ENCODE measurements at regions not wholly inside any gene's neighbourhood (a gene's known extent, or its start where the extent isn't known, plus 50 kb on each side); places are given as distances from the start of the nearest gene placed in this dataset.

DNA sequence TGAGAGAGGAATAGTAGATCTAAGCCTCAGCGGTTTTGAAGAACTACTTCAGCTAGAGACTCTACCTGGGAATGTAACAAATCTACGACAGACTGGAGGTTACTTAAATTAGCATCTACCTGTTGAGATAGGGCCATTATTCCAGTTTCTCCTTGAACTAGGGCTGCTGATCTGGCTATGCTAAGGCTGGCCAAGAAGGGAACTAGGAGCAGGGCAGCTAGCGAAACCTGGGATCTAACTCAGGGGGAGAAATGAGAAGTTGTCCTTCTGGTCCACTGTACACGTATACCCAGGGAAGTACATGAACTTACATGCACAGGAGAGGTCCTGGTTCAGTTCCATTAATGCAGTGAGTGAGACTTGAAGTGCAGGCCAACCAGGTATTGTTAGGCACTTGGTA is 156.7 kb downstream of the TRIM27 start:
- no peak for TF ChIP-seq CTCF (IDR thresholded peaks at IDR 0.05)
- TF ChIP-seq EZH2 (IDR thresholded peaks at IDR 0.05; ENCODE audit: borderline replicate concordance, insufficient read depth, low read depth, low read length, poor library complexity, severe bottlenecking) = no peak

Measured in B cell (primary cell).